Gastrocnemius medialis (tissue), 4 donors: ENCODE measurements at regions not wholly inside any gene's neighbourhood (a gene's known extent, or its start where the extent isn't known, plus 50 kb on each side); places are given as distances from the start of the nearest gene placed in this dataset.
A peak's percentile ranks its signal among the peaks of the same experiment; 100 is the strongest.

Experiments used
- ATAC-seq, 2 donors: fragments of 150-250 bp; one replicate each; pipeline ENCODE4 v1.9.1; 2016
- DNase-seq, 2 donors: peaks; one replicate each; pipeline ENCODE4 v3.0.0-alpha.2; 2019
- H3K27ac ChIP-seq, 4 donors: fragments of 200-600 bp; sonication (generic); 1 replicate in 1 of 4; 2 replicates in 3 of 4; pipeline ENCODE4 v1.5.1; 2016 to 2018; ENCODE audit warnings: mild to moderate bottlenecking in 2 of 4, moderate library complexity in 1 of 4
- H3K27me3 ChIP-seq, 3 donors: fragments of 200-600 bp; sonication (generic) in 2 of 3; 1 replicate in 1 of 3; 2 replicates in 2 of 3; pipeline versions ENCODE4 v1.5.1 to v1.6.0; 2016 to 2019; ENCODE audit warnings: mild to moderate bottlenecking in 1 of 3, moderate library complexity in 1 of 3
- H3K36me3 ChIP-seq, 2 donors: fragments of 200-600 bp; sonication (generic) in 1 of 2; one replicate each; pipeline ENCODE4 v1.5.1; 2017 to 2018
- H3K4me1 ChIP-seq, 2 donors: fragments of 200-600 bp; sonication (generic) in 1 of 2; one replicate each; pipeline ENCODE4 v1.5.1; 2016 to 2017; ENCODE audit warnings: mild to moderate bottlenecking in 2 of 2
- H3K4me3 ChIP-seq, 4 donors: fragments of 200-600 bp; sonication (generic) in 3 of 4; 1 replicate in 1 of 4; 2 replicates in 3 of 4; pipeline ENCODE4 v1.5.1; 2016 to 2019; ENCODE audit warnings: mild to moderate bottlenecking in 2 of 4
- H3K9me3 ChIP-seq, 3 donors: fragments of 200-600 bp; sonication (generic) in 2 of 3; 1 replicate in 1 of 3; 2 replicates in 2 of 3; pipeline ENCODE4 v1.5.1; 2016 to 2019
- CTCF ChIP-seq, 5 experiments: fragments of 450-650 bp in 3 of 5; fragments of 200-600 bp in 2 of 5; sonication (generic) in 2 of 5; IDR thresholded peaks in 4 of 5; conservative IDR thresholded peaks in 1 of 5; 1 replicate in 4 of 5; 2 replicates in 1 of 5; pipeline ENCODE4 v1.5.1; 2016 to 2019; ENCODE audit warnings: antibody characterized with exemption in 5 of 5, mild to moderate bottlenecking in 3 of 5, moderate library complexity in 3 of 5
- POLR2A ChIP-seq, 2 donors: fragments of 450-650 bp; IDR thresholded peaks; one replicate each; pipeline ENCODE4 v1.6.1; 2017; ENCODE audit warnings: antibody characterized with exemption in 2 of 2, mild to moderate bottlenecking in 2 of 2, moderate library complexity in 2 of 2
- in situ Hi-C, 4 donors: fragments of 200-750 bp; cut with MboI; loops; one replicate each; pipeline versions ENCODE4 v1.15.0 to v1.8.0; 2017; ENCODE audit warnings: low sequenced_read_pairs in 4 of 4
- intact Hi-C: fragments of 100-400 bp; cut with DNase I; formaldehyde crosslinking; loops from one replicate; pipeline ENCODE4 v1.15.1; 2023; ENCODE audit warnings: low total_unique reads

GRCh38 chr2:226030788-226031646 lies 631.5 kb downstream of the NYAP2 start:
- TF ChIP-seq POLR2A (IDR thresholded peaks at IDR 0.05), result no peak
- TF ChIP-seq CTCF (IDR thresholded peaks at IDR 0.05 in 4 of 5, conservative IDR thresholded peaks at IDR 0.05 in 1 of 5), result no peak
- in situ Hi-C loops, result loop anchor here in 2 of 4 donors (25.0 kb wide), 1 partner anchor 781 kb away; no protein-coding TSS in a partner anchor
- no peaks in the 10 kb centered on the region for H3K27me3 ChIP-seq

GRCh38 chr2:226030369-226030768 lies 630.9 kb downstream of the NYAP2 start:
- Histone ChIP-seq H3K4me1 (no peaks in the 10 kb centered on the region), H3K36me3 (no peaks in the 10 kb centered on the region), H3K27me3 (no peaks in the 10 kb centered on the region), H3K4me3 (peak overlapping the region in 1 of 4 donors; percentile 63), H3K27ac (no peak overlapping the region), H3K9me3 (no peaks in the 10 kb centered on the region)
- ATAC-seq (no peak), DNase-seq (no peak)
- in situ Hi-C loops, result loop anchor here in 2 of 4 donors (25.0 kb wide), 1 partner anchor 782 kb away; no protein-coding TSS in a partner anchor
- intact Hi-C loops, result no loop called here
- no peak for TF ChIP-seq CTCF (IDR thresholded peaks at IDR 0.05 in 4 of 5, conservative IDR thresholded peaks at IDR 0.05 in 1 of 5)
- no peak for TF ChIP-seq POLR2A (IDR thresholded peaks at IDR 0.05)

More at GRCh38 chr2:226030788-226031646, 631.5 kb downstream of the NYAP2 start:
- peak overlapping the region; percentile 57 to 65 (median 64) for H3K4me3 ChIP-seq
- peak; percentile 9 to 25 for DNase-seq
- intact Hi-C loops, result no loop called here
- H3K9me3 ChIP-seq, result no peaks in the 10 kb centered on the region
- peak overlapping the region in 3 of 4 donors; percentile 14 to 45 (median 43) for H3K27ac ChIP-seq
- peak; percentile 72 to 81 for ATAC-seq
- no peaks in the 10 kb centered on the region for H3K4me1 ChIP-seq
- H3K36me3 ChIP-seq, result no peaks in the 10 kb centered on the region

DNA sequence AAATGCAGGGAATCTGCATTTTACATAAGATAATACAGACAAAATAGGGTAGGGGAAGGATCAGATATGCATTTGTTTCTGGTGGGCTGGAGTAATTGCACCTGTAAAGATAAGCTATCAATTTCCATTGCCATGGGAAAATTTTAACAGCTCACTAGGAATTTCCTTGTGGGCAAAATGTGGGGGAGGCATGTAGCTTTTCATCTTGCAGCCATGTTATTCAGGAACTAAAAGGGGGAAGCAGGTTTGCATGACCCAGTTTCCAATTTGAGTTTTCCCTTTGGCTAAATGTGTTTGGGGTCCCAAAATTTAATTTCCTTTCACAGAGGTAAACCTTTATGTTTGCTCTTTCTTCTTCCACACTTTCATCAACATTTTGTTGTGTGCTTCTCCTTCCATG lies 624.4 kb downstream of the NYAP2 start:
- intact Hi-C loops (no loop called here), in situ Hi-C loops (no loop called here)
- Histone ChIP-seq H3K27ac (no peak overlapping the region), H3K36me3 (no peaks in the 10 kb centered on the region), H3K4me3 (no peak overlapping the region), H3K9me3 (no peaks in the 10 kb centered on the region), H3K27me3 (no peaks in the 10 kb centered on the region), H3K4me1 (no peaks in the 10 kb centered on the region)
- DNase-seq, result no peak
- TF ChIP-seq CTCF (IDR thresholded peaks at IDR 0.05 in 4 of 5, conservative IDR thresholded peaks at IDR 0.05 in 1 of 5) (no peak), POLR2A (IDR thresholded peaks at IDR 0.05) (no peak)
- ATAC-seq, result no peak

DNA sequence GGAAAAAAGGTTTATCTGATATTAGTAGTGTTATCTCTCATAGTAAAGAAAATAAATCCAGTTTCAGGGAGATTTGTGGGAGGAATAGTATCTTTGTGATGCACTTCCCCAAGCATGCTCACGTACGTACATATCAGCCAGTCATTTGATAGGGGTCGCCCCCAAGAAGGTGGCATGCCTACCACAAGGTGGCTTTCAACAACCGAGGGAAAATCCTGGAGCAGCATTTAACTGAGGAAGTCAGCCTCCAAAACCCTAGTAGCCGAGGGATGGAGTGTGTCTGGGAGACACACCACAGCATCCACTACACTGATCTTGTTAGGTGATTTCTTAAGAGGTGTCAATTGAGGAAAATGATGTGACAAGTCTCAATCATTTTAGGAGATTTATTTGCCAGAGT lies 623.9 kb downstream of the NYAP2 start:
- no peak for ATAC-seq
- no peak for DNase-seq
- no peaks in the 10 kb centered on the region for H3K36me3 ChIP-seq
- H3K27me3 ChIP-seq, result no peaks in the 10 kb centered on the region
- H3K9me3 ChIP-seq, result no peaks in the 10 kb centered on the region
- in situ Hi-C loops (no loop called here), intact Hi-C loops (no loop called here)
- H3K27ac ChIP-seq, result no peak overlapping the region
- H3K4me1 ChIP-seq, result no peaks in the 10 kb centered on the region
- TF ChIP-seq POLR2A (IDR thresholded peaks at IDR 0.05) (no peak), CTCF (IDR thresholded peaks at IDR 0.05 in 4 of 5, conservative IDR thresholded peaks at IDR 0.05 in 1 of 5) (peak in 1 of 5 experiments; percentile 8)
- no peak overlapping the region for H3K4me3 ChIP-seq
